GM21528 (cell line): ENCODE measurements at regions not wholly inside any gene's neighbourhood (a gene's known extent, or its start where the extent isn't known, plus 50 kb on each side); places are given as distances from the start of the nearest gene placed in this dataset.

Experiments used
- ATAC-seq: cut with Tn5 transposase; IDR thresholded peaks from one replicate; pipeline ENCODE4 v1.9.1; 2021; ENCODE audit warnings: mild to moderate bottlenecking, moderate library complexity; ENCODE audit not compliant: unreplicated experiment, low FRiP score

GRCh38 chr3:30945291-30945690 is 50.8 kb upstream of the GADL1 start:
- no peak for ATAC-seq

- ATAC-seq, result no peak
Measured at GRCh38 chr3:30948426-30948825, 54.0 kb upstream of the GADL1 start.

DNA sequence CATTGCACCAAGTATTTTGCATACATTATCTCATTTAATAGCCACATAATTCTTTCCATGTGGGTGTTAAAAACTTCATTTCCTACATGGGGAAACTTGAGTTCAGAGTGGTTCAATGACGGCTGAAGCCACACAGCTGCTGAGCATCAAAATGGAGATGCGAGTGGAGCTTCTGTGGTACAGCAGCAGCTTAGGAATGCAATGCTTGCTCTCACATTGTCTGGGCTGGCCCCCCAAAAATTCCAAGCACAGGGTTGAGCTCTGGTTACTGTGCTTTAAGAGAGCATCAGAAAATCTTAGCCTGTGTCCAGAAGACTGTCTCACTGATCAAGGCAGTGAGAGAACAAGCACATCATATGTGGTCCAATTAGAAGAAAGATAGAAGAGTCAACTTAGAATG is 57.4 kb upstream of the GADL1 start:
- no peak for ATAC-seq

DNA sequence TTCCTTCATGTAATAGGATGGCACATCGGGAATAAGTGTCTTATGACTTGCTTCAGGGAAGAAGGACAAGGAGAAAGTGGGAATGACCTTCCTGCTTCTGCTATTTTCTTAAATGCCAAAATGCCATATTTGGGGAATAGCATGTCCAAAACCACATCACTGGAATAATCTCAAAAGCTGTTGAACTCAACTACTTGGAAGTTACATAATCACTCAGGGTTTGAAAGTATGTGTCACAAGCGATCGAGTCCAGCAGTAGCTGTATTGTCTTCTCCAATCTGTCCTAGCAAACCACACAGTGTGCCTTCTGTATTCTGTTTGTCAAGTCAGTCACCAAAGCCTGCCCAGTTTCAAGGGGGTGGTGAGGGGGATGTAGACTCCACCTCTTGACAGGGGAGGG is 58.3 kb upstream of the GADL1 start:
- no peak for ATAC-seq

GRCh38 chr3:30954426-30954825 is 60.0 kb upstream of the GADL1 start:
- no peak for ATAC-seq

DNA sequence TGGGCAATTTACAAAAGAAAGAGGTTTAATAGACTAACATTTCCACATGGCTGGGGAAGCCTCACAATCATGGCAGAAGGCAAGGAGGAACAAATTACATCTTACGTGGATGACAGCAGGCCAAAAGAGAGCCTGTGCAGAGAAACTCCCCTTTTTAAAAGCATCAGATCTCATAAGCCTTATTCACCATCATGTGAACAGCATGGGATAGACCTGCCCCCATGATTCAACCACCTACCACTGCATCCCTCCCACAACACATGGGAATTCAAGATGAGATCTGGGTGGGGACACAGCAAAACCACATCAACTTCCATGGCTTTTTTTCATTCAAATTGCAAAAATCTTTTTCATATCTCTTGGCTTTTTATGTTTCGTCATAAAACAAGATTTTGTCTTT is 67.6 kb upstream of the GADL1 start:
- ATAC-seq, result no peak

GRCh38 chr3:30962493-30962892 is 68.0 kb upstream of the GADL1 start:
- no peak for ATAC-seq

DNA sequence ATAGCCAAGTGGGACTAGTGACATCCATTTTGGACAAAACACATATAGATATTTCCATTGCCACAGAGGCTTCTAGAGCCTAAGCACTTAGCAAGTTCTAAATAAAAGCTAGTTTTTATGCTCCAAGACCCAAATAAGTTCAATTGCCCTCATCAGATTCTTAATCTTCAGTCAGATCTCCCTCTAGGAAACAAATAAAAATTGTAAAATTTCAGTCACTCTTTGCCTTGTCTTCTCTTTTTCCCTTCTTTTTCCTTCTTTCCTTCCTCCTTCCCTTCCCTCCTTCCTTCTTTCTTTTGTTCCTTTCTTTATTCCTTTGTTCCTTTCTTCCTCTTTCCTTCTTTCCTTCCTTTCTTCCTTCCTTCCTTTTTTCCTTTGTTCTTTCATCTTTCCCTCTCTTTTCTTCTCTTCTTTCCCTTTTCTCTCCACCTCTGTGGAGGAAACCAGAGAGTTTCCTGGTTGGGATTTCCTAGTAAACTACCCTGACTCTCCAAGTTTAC is 68.8 kb upstream of the GADL1 start:
- no peak for ATAC-seq

DNA sequence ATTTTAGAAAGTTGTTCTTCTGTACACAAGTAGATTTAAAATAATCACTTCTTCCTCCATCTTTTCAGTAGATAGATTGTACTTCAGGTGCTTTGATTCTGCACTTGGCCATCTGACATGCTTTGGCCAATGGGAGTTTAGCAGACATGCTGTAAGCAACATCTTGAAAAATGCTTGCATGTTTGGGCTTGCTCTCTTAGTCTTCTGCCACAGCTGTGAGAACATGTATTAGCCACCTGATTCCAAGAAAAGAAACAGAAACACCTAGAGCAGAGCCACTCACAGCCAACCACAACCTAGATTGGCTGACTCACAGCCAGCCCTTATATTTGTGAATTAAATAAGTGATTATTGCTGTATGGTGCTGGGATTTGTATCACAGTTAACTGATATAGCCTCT is 70.2 kb upstream of the GADL1 start:
- peak; percentile 97 for ATAC-seq

DNA sequence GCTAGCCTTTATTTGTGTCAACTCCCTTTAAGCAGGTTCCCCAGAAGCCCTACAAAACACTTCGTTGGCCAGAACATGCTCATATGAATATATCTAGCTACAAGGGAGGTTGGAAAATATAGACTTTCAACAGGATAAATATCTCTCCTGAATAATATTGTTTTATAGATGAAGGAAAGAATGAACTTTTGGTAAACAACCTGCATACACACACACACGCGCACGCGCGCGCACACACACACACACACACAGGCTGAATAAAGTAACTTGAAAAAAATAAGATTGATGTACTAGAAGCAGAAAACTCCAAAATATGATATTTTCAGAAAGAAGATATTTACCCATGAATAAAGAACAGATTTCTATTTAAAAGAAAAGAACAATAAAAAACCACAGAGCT is 72.4 kb upstream of the GADL1 start:
- no peak for ATAC-seq

GRCh38 chr3:30970183-30970582 is 75.7 kb upstream of the GADL1 start:
- no peak for ATAC-seq

GRCh38 chr3:30972449-30972848 is 78.0 kb upstream of the GADL1 start:
- ATAC-seq, result no peak

GRCh38 chr3:30974071-30974470 is 79.6 kb upstream of the GADL1 start:
- no peak for ATAC-seq

DNA sequence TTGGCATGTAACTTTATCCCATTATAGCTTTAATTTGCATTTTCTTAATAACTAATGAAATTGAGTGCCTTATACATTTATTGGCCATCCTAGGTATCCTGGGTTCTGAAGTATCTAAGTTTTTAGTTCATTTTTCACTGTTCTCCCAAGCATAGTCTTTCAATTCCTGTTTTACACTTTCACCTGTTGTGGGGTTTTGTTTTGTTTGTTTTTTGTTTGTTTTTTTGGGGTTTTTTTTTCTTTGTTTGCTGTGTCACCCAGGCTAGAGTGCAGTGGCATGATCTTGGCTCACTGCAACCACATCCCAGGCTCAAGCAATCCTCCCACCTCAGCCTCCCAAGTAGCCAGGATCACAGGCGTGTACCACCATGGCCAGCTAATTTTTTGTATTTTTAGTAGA is 83.1 kb upstream of the GADL1 start:
- no peak for ATAC-seq

DNA sequence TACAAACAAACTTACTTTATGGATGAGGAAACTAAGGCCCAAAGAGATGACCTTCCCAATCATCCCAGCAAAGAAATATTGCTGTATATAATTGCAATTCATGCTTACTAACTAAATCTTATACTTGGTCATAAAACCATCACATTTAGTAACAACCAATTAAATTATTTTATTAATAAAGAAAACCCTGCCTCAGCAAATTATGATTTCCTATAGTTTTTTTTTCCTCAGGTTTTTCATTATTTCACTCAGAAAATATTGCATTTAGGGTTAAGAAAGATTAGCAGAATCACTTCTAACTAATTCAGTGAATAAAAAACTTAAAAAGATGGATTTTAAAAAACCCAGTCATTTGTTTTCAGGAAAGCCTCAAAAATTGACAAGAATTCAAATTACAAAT is 86.5 kb upstream of the GADL1 start:
- no peak for ATAC-seq

DNA sequence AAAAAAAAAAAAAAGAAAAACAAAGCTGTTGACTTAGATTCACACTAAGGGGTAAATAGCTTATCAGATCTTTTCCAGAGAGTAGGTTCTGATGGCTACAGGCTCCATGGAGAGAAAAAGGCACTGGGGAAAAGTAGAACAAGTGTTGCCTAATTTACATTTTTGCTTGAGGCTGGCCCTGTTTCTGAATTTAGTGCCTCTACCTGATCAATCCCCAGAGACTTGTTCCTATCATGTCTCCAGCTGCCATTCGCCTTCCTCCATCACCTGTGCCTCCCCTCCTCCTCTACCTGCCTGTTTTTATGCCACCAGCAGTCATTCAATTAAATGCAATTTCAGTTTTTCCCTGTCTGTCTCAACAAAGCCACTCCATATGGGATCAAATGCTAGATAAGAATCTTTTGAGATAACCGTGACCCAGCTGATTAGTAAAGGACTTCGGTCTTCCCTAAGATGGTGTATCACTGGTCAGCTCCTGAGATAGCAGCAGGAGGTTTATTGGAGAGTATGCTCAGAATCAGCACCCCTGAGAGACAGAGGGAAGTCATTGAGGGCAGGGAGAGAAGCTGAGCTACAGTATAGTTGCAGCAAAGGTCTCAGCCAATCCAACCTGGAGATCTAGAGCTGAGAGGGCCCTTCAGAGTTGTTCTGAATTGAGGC is 88.1 kb upstream of the GADL1 start:
- no peak for ATAC-seq

DNA sequence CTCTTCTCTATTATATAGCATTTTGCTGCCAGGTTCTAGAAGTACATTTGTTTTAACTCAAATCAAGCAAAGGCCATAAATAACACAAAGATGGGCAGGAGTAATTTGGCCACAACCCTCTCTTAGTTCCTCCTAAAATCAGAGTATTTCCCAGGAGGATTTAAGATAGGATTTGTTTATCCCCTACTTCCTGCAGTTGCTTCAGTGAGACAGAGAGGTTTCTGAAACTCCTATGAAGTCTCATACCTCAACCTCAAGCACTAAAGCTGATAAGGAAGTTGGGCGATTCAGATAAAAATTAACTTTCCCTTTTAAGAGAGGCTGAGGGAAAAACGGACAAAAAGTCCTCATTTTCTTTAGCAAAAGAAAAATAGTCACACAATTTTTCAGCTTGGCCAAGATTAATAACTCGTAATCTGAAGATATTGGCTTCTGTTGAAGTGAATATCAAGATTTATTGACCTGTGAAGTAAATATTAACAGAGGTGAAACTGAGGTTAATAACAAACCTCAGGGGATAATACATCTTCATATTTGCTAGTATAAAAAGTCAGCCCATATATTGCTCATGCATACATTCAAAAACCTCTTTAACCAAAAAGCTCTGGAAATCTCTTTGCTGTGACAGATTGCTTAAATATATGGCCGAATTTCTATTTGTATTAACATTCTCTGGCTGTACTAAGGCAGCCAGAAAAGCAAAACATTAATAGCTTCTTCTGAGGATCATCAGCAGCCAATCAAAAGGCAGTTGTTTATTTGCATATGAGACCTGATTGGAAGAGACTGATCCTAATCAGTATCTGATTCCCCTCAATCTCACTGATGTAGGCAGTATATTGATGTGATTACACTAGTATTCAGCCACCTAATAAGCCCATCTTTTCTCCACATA is 90.6 kb upstream of the GADL1 start:
- peak; percentile 73 for ATAC-seq

- no peak for ATAC-seq
Measured at GRCh38 chr3:30986551-30986950, 92.1 kb upstream of the GADL1 start.

DNA sequence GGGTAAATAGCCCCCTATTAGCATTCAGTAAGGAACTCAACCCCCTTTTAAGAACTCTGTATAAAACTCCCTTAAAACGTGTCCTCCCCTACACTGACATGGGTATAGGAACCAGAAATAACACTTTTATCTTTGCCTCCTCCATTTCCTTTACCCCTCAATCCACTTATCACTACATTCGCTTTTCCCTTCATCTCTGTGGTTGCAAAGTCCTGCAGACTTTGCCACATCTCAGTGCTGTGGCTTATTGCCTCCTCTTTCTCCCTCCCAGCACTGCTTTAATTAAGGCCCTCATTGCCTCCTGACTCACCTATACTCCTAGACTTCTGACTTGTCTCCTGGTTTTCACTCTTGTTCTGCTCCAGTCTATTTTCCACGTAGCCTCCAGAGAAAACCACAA is 94.3 kb upstream of the GADL1 start:
- ATAC-seq, result no peak

DNA sequence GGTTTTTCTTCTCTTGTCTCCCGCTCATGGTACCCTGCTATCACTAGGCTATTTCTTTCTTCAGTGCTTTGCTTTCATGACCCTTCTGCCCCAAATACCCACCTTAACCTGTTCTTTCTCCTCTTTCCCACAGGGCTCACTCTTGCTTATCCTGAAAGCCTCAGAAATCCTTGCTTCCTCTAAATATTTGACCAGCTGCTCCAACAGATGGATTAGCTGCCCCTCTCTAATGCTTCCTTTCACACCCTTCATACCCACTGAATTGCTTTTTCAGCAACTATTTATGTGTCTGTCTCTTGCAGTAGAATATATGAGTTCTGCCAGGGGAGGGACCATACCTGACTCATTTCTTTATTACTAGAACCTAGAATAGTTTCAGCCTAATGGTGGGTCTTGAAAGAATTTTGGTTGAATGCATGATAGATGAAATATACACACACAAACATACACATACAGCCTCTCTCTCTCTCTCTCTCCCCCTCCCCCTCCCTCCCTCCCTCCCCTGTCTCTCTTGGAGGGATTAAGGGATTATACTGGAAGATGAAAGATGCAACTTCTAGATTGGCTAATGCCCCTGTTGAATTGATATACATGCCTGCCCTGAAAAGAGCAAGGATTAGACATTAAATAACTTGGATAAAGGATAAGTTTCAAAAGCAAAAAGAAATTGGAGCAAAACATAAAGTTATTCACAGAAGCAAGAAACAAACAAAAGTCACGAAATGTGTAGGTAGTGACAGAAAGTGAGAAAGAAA is 95.0 kb upstream of the GADL1 start:
- no peak for ATAC-seq

GRCh38 chr3:30996467-30996866 is 102.0 kb upstream of the GADL1 start:
- no peak for ATAC-seq
